Right lobe of liver (tissue), 6 donors: ENCODE measurements at regions not wholly inside any gene's neighbourhood (a gene's known extent, or its start where the extent isn't known, plus 50 kb on each side); places are given as distances from the start of the nearest gene placed in this dataset.

Experiments
- ATAC-seq, 4 donors: fragments of 200-7000 bp; cut with Tn5 transposase; one replicate each; pipeline ENCODE4 v1.9.1; 2020; ENCODE audit warnings: mild to moderate bottlenecking in 4 of 4, moderate library complexity in 4 of 4
- DNase-seq, 3 donors: peaks; one replicate each; pipeline ENCODE4 v3.0.0-alpha.2; 2020
- H3K27ac ChIP-seq, 3 donors: fragments of 200-600 bp; one replicate each; pipeline ENCODE4 v1.8.0; 2022
- H3K27me3 ChIP-seq, 2 donors: fragments of 200-600 bp; one replicate each; pipeline ENCODE4 v1.8.0; 2022
- H3K36me3 ChIP-seq, 4 donors: fragments of 200-600 bp; sonication (generic) in 1 of 4; one replicate each; pipeline versions ENCODE4 v1.5.1 to v1.8.0; 2017 to 2022; ENCODE audit warnings: control low read depth in 1 of 4
- H3K4me1 ChIP-seq, 4 donors: fragments of 200-600 bp; sonication (generic) in 1 of 4; one replicate each; pipeline versions ENCODE4 v1.5.1 to v1.8.0; 2017 to 2022; ENCODE audit warnings: control low read depth in 1 of 4
- H3K4me3 ChIP-seq, 3 donors: fragments of 200-600 bp; one replicate each; pipeline ENCODE4 v1.8.0; 2022
- H3K9me3 ChIP-seq, 4 donors: fragments of 200-600 bp; sonication (generic) in 1 of 4; one replicate each; pipeline versions ENCODE4 v1.5.1 to v1.8.0; 2017 to 2022; ENCODE audit warnings: control low read depth in 1 of 4
- CTCF ChIP-seq, 4 donors: fragments of 200-600 bp in 3 of 4; fragments of 450-650 bp in 1 of 4; IDR thresholded peaks; one replicate each; pipeline versions ENCODE4 v1.5.1 to v1.8.0; 2016 to 2022; ENCODE audit warnings: antibody characterized with exemption in 4 of 4, mild to moderate bottlenecking in 2 of 4
- POLR2A ChIP-seq: fragments of 450-650 bp; IDR thresholded peaks from one replicate; pipeline ENCODE4 v1.6.1; 2017; ENCODE audit warnings: antibody characterized with exemption, mild to moderate bottlenecking
- WGBS: methylation state at CpG from one replicate; pipeline ENCODE4 v1.1.6; 2018; ENCODE audit warnings: low coverage, low lambda C conversion rate; ENCODE audit not compliant: insufficient coverage; ENCODE audit errors: missing lambda C conversion rate; 5-methylcytosine and 5-hydroxymethylcytosine counted together
- intact Hi-C, 2 donors: fragments of 100-400 bp; cut with DNase I; formaldehyde crosslinking; loops; one replicate each; pipeline versions ENCODE4 v1.11.2 to v1.14.1; 2022
- donor health status: DM: no; HTN: yes; CAD: no.
- donor health status: DM: no; HTN: no; CAD: no.
- donor health status: DM: no; HTN: no; CAD: no.
- donor health status: DM: no; HTN: yes; CAD: no.
- donor health status: DM: no; HTN: yes; CAD: no.

DNA sequence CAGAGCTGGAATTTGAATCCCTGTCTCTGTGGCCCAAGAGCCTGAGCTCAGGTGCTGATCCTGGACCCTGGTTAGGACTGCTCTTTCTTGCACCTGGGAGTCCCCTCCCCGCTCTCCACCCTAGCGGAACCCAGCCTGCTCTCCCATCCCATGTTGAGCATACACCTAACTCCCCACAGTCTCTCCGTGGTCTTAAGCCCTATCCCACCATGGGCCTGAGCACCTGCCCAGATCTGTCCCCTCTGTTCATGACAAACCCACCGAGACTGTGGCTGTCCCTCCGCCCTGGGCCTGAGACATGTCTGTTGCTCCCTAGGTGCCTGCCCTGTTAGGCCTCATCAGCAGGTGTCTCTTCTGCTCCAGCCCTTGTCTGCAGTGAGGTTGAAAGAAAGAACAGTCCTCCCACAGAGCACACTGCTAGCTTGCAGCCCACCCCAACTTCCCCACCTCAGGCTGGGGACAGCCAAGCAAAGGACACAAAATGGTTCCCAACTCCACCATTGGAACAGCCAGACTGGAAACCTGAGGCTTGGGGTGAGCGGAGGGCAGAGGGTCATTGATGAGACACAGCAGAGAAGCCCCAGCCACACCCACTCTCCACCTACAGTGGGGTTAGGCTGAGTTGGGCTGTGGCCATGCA, 118.5 kb downstream of the MATN1 start:
- intact Hi-C loops = no loop called here
- WGBS = 100% methylated on average over 1 of the region's 6 CpGs
- Histone ChIP-seq H3K27me3 (no peaks in the 10 kb centered on the region), H3K36me3 (no peaks in the 10 kb centered on the region), H3K9me3 (no peaks in the 10 kb centered on the region), H3K4me1 (no peaks in the 10 kb centered on the region), H3K4me3 (no peak overlapping the region), H3K27ac (no peak overlapping the region)
- DNase-seq = no peak
- TF ChIP-seq CTCF (IDR thresholded peaks at IDR 0.05) (no peak), POLR2A (no peak)
- no peak for ATAC-seq

GRCh38 chr1:30603081-30603858, 120.1 kb downstream of the MATN1 start:
- Histone ChIP-seq H3K36me3 (no peaks in the 10 kb centered on the region), H3K4me3 (no peak overlapping the region), H3K27ac (no peak overlapping the region), H3K9me3 (no peaks in the 10 kb centered on the region), H3K27me3 (no peaks in the 10 kb centered on the region), H3K4me1 (no peaks in the 10 kb centered on the region)
- no peak for ATAC-seq
- TF ChIP-seq CTCF (IDR thresholded peaks at IDR 0.05) (no peak), POLR2A (no peak)
- intact Hi-C loops = no loop called here
- DNase-seq = no peak
- 62% methylated on average over 6 of the region's 7 CpGs for WGBS

DNA sequence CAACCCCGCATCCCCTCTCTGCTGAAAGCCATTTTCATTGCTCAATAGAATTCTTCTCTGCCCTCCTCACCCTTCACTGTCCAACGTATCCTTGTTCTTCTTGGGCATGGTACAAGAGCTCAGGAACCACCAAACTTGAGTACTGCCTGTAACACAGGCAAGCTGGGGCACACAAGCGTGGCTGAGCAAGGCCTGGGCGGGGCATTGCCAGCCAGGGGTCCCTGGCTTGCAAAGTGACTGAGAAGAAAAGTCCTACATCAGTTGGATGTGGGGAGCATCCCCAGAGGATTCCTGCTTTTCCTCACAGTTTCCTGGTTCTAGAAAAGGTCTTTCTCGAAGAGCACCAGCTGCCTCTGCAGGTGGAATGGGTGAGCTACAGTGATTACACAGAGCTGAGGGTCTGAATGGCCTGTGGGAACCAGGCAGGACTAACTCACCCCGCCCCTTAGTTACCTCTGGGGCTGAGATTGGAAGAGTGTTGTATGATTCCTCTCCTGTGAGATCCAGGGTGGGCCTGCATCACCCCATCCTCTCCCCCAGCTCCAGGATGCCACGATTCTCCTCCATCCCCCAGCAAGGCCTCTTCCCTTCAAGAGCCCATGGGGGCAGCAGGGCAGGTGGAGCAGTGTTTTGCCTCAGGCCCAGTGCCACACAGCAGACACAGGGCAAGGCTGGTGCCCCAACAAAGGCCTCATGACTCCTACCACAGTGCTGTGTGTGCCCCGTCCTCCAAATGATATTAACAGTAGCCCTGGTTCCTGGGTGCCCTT, 121.9 kb downstream of the MATN1 start:
- H3K27me3 ChIP-seq = no peaks in the 10 kb centered on the region
- intact Hi-C loops = no loop called here
- DNase-seq (no peak), ATAC-seq (no peak)
- H3K36me3 ChIP-seq = no peaks in the 10 kb centered on the region
- no peak for TF ChIP-seq CTCF (IDR thresholded peaks at IDR 0.05)
- TF ChIP-seq POLR2A = no peak
- H3K27ac ChIP-seq = no peak overlapping the region
- no peaks in the 10 kb centered on the region for H3K4me1 ChIP-seq
- WGBS = 61% methylated on average over 3 of the region's 8 CpGs
- H3K4me3 ChIP-seq = no peak overlapping the region
- no peaks in the 10 kb centered on the region for H3K9me3 ChIP-seq

GRCh38 chr1:30600706-30601105, 122.7 kb downstream of the MATN1 start:
- Histone ChIP-seq H3K4me3 (no peak overlapping the region), H3K36me3 (no peaks in the 10 kb centered on the region), H3K27ac (no peak overlapping the region), H3K4me1 (no peaks in the 10 kb centered on the region), H3K9me3 (no peaks in the 10 kb centered on the region), H3K27me3 (no peaks in the 10 kb centered on the region)
- DNase-seq (no peak), ATAC-seq (no peak)
- TF ChIP-seq CTCF (IDR thresholded peaks at IDR 0.05) (no peak), POLR2A (no peak)
- 48% methylated on average over 3 of the region's 4 CpGs for WGBS
- intact Hi-C loops = no loop called here
